Esophagus (tissue), 2 donors: ENCODE measurements at regions not wholly inside any gene's neighbourhood (a gene's known extent, or its start where the extent isn't known, plus 50 kb on each side); places are given as distances from the start of the nearest gene placed in this dataset.

Source experiments
- H3K27ac ChIP-seq, 2 donors: one replicate each; pipeline ENCODE4 v1.5.1; 2013; ENCODE audit warnings: low read depth in 2 of 2, mild to moderate bottlenecking in 2 of 2, inconsistent platforms in 1 of 2, low read length in 1 of 2, moderate library complexity in 1 of 2
- H3K27me3 ChIP-seq, 2 donors: one replicate each; pipeline ENCODE4 v1.6.1; 2013; ENCODE audit warnings: low read length in 2 of 2, control low read depth in 1 of 2, mild to moderate bottlenecking in 1 of 2; ENCODE audit not compliant: insufficient read depth in 2 of 2, control insufficient read depth in 1 of 2
- H3K36me3 ChIP-seq, 2 donors: one replicate each; pipeline ENCODE4 v1.6.1; 2013; ENCODE audit warnings: low read length in 1 of 2; ENCODE audit not compliant: control insufficient read depth in 2 of 2, insufficient read depth in 2 of 2
- H3K4me1 ChIP-seq, 2 donors: one replicate each; pipeline ENCODE4 v1.6.1; 2013; ENCODE audit warnings: low read length in 1 of 2; ENCODE audit not compliant: control insufficient read depth in 2 of 2, insufficient read depth in 2 of 2
- H3K4me3 ChIP-seq, 2 donors: one replicate each; pipeline ENCODE4 v1.5.1; 2013; ENCODE audit warnings: low read length in 2 of 2, mild to moderate bottlenecking in 2 of 2, low read depth in 1 of 2, moderate library complexity in 1 of 2
- H3K9me3 ChIP-seq, 2 donors: one replicate each; pipeline ENCODE4 v1.6.1; 2013; ENCODE audit warnings: mild to moderate bottlenecking in 2 of 2, low read depth in 1 of 2, low read length in 1 of 2, moderate library complexity in 1 of 2; ENCODE audit not compliant: control insufficient read depth in 2 of 2, insufficient read depth in 1 of 2
- WGBS, 2 donors: extraction: QIAGEN DNeasy Blood & Tissue Kit; methylation state at CpG; one replicate each; pipeline ENCODE4 v1.1.7; 2013; 5-methylcytosine and 5-hydroxymethylcytosine counted together
- donor health status: healthy with polysubstance abuse.
- donor health status: Bipolar disorder and iron deficiency.

- Histone ChIP-seq H3K9me3 (no peaks in the 10 kb centered on the region), H3K27me3 (no peaks in the 10 kb centered on the region), H3K27ac (no peak overlapping the region), H3K4me1 (no peaks in the 10 kb centered on the region), H3K36me3 (no peaks in the 10 kb centered on the region), H3K4me3 (no peak overlapping the region)
- 23 to 34% methylated on average over 3 of the region's 3 CpGs for WGBS, 2 donors
Measured at GRCh38 chr2:153059338-153060052, 341.1 kb downstream of the ARL6IP6 start.

GRCh38 chr2:153057743-153058142 is 339.3 kb downstream of the ARL6IP6 start:
- Histone ChIP-seq H3K36me3 (no peaks in the 10 kb centered on the region), H3K9me3 (no peaks in the 10 kb centered on the region), H3K4me3 (no peak overlapping the region), H3K27ac (no peak overlapping the region), H3K27me3 (no peaks in the 10 kb centered on the region), H3K4me1 (no peaks in the 10 kb centered on the region)
- WGBS, 2 donors, result 74 to 78% methylated on average over 1 of the region's 1 CpG

- no peak overlapping the region for H3K4me3 ChIP-seq
- whole genome bisulfite sequencing, 2 donors, result 20 to 22% methylated on average over 1 of the region's 1 CpG
Measured at GRCh38 chr2:153055182-153055581, 336.8 kb downstream of the ARL6IP6 start.

GRCh38 chr2:153052807-153053559 is 334.6 kb downstream of the ARL6IP6 start:
- H3K36me3 ChIP-seq, result no peaks in the 10 kb centered on the region
- H3K9me3 ChIP-seq, result no peaks in the 10 kb centered on the region
- 78% methylated on average over 6 of the region's 6 CpGs for WGBS, 2 donors
- no peak overlapping the region for H3K27ac ChIP-seq
- H3K27me3 ChIP-seq, result no peaks in the 10 kb centered on the region
- H3K4me1 ChIP-seq, result no peaks in the 10 kb centered on the region
- H3K4me3 ChIP-seq, result no peak overlapping the region

More at GRCh38 chr2:153055182-153055581, 336.8 kb downstream of the ARL6IP6 start:
- no peaks in the 10 kb centered on the region for H3K4me1 ChIP-seq
- no peaks in the 10 kb centered on the region for H3K27me3 ChIP-seq
- H3K9me3 ChIP-seq, result no peaks in the 10 kb centered on the region
- H3K36me3 ChIP-seq, result no peaks in the 10 kb centered on the region
- no peak overlapping the region for H3K27ac ChIP-seq

- no peaks in the 10 kb centered on the region for H3K27me3 ChIP-seq
- H3K9me3 ChIP-seq, result no peaks in the 10 kb centered on the region
- H3K27ac ChIP-seq, result no peak overlapping the region
- no peaks in the 10 kb centered on the region for H3K36me3 ChIP-seq
- H3K4me1 ChIP-seq, result no peaks in the 10 kb centered on the region
- WGBS, 2 donors, result 47 to 48% methylated on average over 1 of the region's 1 CpG
- no peak overlapping the region for H3K4me3 ChIP-seq
Measured at GRCh38 chr2:153047220-153047619, 328.8 kb downstream of the ARL6IP6 start.

GRCh38 chr2:153043385-153043784 is 325.0 kb downstream of the ARL6IP6 start:
- Histone ChIP-seq H3K27ac (no peak overlapping the region), H3K4me1 (no peaks in the 10 kb centered on the region), H3K4me3 (no peak overlapping the region), H3K9me3 (no peaks in the 10 kb centered on the region), H3K27me3 (no peaks in the 10 kb centered on the region), H3K36me3 (no peaks in the 10 kb centered on the region)
- WGBS, 2 donors, result 54 to 56% methylated on average over 1 of the region's 1 CpG

GRCh38 chr2:153028626-153029025 is 310.2 kb downstream of the ARL6IP6 start:
- Histone ChIP-seq H3K27ac (no peak overlapping the region), H3K4me1 (no peaks in the 10 kb centered on the region), H3K4me3 (no peak overlapping the region), H3K27me3 (no peaks in the 10 kb centered on the region), H3K36me3 (no peaks in the 10 kb centered on the region), H3K9me3 (peaks cover 0 to 1% of the 10 kb centered on the region in 2 donors)
- 70 to 79% methylated on average over 2 of the region's 2 CpGs for whole genome bisulfite sequencing, 2 donors

- no peaks in the 10 kb centered on the region for H3K9me3 ChIP-seq
- H3K27me3 ChIP-seq, result no peaks in the 10 kb centered on the region
- no peaks in the 10 kb centered on the region for H3K4me1 ChIP-seq
- no peak overlapping the region for H3K4me3 ChIP-seq
- WGBS, 2 donors, result 75 to 80% methylated on average over 1 of the region's 1 CpG
- no peaks in the 10 kb centered on the region for H3K36me3 ChIP-seq
- H3K27ac ChIP-seq, result no peak overlapping the region
Measured at GRCh38 chr2:153027533-153027932, 309.1 kb downstream of the ARL6IP6 start.

GRCh38 chr2:153020201-153020600 is 301.8 kb downstream of the ARL6IP6 start:
- Histone ChIP-seq H3K4me3 (no peak overlapping the region), H3K36me3 (no peaks in the 10 kb centered on the region), H3K4me1 (no peaks in the 10 kb centered on the region), H3K27me3 (no peaks in the 10 kb centered on the region), H3K9me3 (peaks cover 2 to 4% of the 10 kb centered on the region in 2 donors), H3K27ac (no peak overlapping the region)
- 77 to 89% methylated on average over 2 of the region's 2 CpGs for WGBS, 2 donors
